Activated naive CD8-positive, alpha-beta T cell treated with anti-CD3 and anti-CD28 coated beads, Interleukin-2, amount 10 ng/mL, durations not matched to agents 7 days and 5 days (primary cell): ENCODE measurements at regions not wholly inside any gene's neighbourhood (a gene's known extent, or its start where the extent isn't known, plus 50 kb on each side); places are given as distances from the start of the nearest gene placed in this dataset.
"Not testable (repeated sequence)": the region's sequence is repeated elsewhere in the genome, so short reads cannot be mapped to it uniquely, and the experiment has no call there.

Source experiments
- ATAC-seq: fragments of 150-1000 bp; cut with Tn5 transposase; one replicate; pipeline ENCODE4 v1.10.0; 2021; ENCODE audit warnings: low read depth, moderate library complexity
- POLR2A ChIA-PET: fragments of 350-600 bp; sonication (Branson Sonifier 250); formaldehyde crosslinking; loops from one replicate; lab custom pipeline; 2021; ENCODE audit warnings: antibody characterized with exemption; lab: Charles Lee
- DNase-seq: peaks from one replicate; pipeline ENCODE4 v3.0.0; 2021
- H3K27ac Mint-ChIP-seq: one replicate; pipeline ENCODE4 v1.8.0; 2022; ENCODE audit warnings: mild to moderate bottlenecking, mixed read lengths
- H3K27me3 Mint-ChIP-seq: one replicate; pipeline ENCODE4 v1.8.0; 2022; ENCODE audit warnings: mild to moderate bottlenecking, moderate library complexity, mixed read lengths
- H3K36me3 Mint-ChIP-seq: one replicate; pipeline ENCODE4 v1.8.0; 2021; ENCODE audit warnings: mild to moderate bottlenecking, mixed read lengths
- H3K4me1 Mint-ChIP-seq: one replicate; pipeline ENCODE4 v1.8.0; 2021; ENCODE audit warnings: mixed read lengths
- H3K4me3 Mint-ChIP-seq: one replicate; pipeline ENCODE4 v1.8.0; 2022; ENCODE audit warnings: mild to moderate bottlenecking, moderate library complexity, mixed read lengths
- H3K9me3 Mint-ChIP-seq: one replicate; pipeline ENCODE4 v1.8.0; 2021; ENCODE audit warnings: mixed read lengths

DNA sequence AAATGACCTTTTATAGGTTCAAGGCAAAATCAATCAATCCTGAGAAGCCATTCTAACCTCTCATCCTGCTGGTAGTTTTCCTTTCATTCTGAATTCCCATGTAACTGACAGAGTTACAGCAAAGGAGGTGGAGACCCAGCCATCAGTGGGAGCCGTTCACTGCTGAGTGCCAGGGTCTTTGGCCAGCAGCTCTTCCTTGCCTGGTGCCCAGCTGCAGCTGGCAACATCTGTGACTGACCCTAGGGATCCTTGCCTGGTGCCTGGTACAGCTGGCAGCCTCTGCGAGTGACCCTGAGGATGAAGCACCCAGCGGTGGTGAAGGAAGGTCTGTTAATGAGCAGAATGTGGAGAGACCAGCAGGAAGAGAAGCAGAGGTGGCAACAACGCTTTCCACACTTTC is 314.6 kb downstream of the THBS2 start:
- ATAC-seq: no peak

DNA sequence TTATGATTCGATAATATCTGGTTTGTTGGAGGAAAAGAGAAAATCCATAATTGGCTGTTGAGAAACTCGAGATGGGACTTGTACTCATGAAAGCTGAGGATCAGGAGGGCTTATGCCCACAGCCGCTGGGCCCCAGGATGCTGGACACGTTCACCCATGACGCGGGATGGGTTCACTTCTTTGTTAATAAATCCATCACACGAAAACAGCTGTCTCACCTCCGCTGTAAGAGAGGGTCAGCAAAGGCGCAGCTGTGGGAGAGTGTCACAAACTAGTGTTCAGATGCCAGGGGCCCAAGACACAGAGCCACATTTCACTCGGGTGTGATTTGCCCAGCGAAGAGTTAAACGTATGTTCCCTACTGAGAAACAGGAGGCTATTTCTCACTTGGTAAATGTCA is 315.1 kb downstream of the THBS2 start:
- no peaks in the 10 kb centered on the region for H3K36me3 Mint-ChIP-seq
- POLR2A ChIA-PET: no interaction called here
- no peak overlapping the region for H3K4me3 Mint-ChIP-seq
- no peak overlapping the region for H3K27ac Mint-ChIP-seq
- H3K4me1 Mint-ChIP-seq: peaks cover 1% of the 10 kb centered on the region
- H3K9me3 Mint-ChIP-seq: no peaks in the 10 kb centered on the region
- DNase-seq: no peak
- ATAC-seq: no peak
- peaks cover 23% of the 10 kb centered on the region for H3K27me3 Mint-ChIP-seq

More for the DNA sequence above, 314.6 kb downstream of the THBS2 start:
- POLR2A ChIA-PET: no interaction called here
- H3K4me3 Mint-ChIP-seq: no peak overlapping the region
- peaks cover 20% of the 10 kb centered on the region for H3K27me3 Mint-ChIP-seq
- no peaks in the 10 kb centered on the region for H3K9me3 Mint-ChIP-seq
- H3K36me3 Mint-ChIP-seq: no peaks in the 10 kb centered on the region
- H3K4me1 Mint-ChIP-seq: peaks cover 1% of the 10 kb centered on the region
- H3K27ac Mint-ChIP-seq: no peak overlapping the region
- DNase-seq: no peak

DNA sequence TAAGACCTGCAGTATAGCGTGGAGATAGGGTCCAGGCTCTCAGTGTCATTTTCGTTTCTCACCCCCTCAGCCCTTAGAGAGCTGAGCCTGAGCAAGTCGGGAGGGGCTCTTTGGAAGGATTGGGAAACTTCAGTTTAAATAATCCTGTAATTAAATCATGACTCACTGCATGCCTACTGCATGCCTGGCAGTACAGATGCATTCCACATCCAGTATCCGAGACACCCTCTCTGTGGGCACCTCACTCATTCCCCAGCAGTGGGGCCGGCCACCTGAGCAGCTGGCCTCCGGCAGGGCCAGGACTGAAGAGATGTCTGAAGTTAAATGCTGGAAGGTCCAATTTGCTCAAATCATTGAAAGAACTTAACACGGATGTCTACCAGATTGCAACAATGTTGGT is 316.6 kb downstream of the THBS2 start:
- Mint-ChIP-seq H3K9me3 (no peaks in the 10 kb centered on the region), H3K4me1 (peaks cover 1% of the 10 kb centered on the region), H3K27ac (no peak overlapping the region), H3K36me3 (no peaks in the 10 kb centered on the region), H3K4me3 (no peak overlapping the region), H3K27me3 (peaks cover 23% of the 10 kb centered on the region)
- POLR2A ChIA-PET: no interaction called here
- ATAC-seq (no peak), DNase-seq (no peak)

DNA sequence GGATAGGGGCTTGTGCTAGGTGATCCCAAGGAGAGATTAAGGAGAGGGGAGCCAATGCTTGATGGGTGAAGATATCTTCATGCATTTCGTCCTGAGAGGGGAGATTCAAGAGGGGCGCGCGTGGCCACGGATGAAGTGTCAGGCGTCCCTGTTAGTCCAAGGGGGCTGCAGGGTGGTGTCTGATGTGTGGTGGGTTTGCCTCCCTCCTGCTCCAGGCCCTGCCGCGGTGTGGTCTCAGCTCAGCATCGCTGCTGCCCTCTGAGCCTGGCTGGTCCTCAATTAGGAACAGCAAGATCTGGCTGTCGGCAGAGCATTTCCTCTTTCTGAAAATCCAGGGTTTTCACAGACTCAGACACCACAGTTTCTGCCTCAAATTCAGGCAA is 318.0 kb downstream of the THBS2 start:
- Mint-ChIP-seq H3K36me3 (no peaks in the 10 kb centered on the region), H3K4me1 (peaks cover 1% of the 10 kb centered on the region), H3K9me3 (no peaks in the 10 kb centered on the region), H3K27me3 (peaks cover 23% of the 10 kb centered on the region), H3K4me3 (no peak overlapping the region), H3K27ac (no peak overlapping the region)
- POLR2A ChIA-PET: no interaction called here
- ATAC-seq (no peak), DNase-seq (no peak)

DNA sequence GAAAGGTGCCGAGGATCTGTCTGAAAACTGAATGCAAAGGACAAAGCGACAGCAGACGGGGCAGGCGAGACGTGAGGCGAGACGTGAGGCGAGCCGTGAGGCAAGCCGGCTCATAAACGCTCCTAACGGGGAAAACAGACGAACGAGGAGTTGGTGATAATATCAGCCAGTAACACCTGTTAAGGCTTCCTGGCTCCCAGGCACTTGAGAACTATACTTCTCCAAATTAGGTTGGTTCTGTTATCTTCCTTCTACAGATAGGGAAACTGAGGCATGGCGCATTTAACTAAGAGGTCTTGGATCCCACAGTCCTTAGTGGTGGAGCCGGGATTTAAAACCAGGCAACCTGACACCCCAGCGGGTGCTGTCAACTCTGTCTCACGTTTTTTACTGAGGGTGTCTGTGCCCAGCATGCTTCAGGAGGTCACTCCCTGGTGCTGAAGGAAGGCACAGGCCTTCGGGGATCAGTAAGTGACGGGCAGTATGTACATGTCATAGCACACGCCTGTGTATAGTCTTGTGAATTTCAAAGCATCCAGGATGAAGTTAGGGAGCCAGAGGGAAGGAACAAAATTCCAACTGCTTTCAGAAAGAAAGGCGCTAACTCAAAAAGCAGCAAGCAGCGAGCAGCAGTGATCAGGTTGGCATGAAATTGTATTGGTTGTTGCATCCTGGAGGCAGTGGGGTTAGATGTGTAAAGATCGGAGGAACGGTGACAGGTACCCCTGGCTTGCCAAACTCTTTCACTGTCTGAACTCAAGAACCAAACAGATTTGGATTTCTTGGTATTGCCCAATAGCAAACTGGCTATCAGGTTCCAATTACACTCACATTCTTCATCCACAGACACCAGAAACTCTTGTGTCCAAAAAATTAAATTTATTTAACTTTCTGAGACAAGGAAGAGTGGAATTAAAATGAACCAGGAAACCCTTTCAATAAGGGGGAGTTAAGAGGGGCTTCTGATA is 318.7 kb downstream of the THBS2 start:
- Mint-ChIP-seq H3K27ac (no peak overlapping the region), H3K27me3 (peaks cover 23% of the 10 kb centered on the region), H3K4me1 (peaks cover 1% of the 10 kb centered on the region), H3K4me3 (no peak overlapping the region), H3K9me3 (no peaks in the 10 kb centered on the region), H3K36me3 (no peaks in the 10 kb centered on the region)
- ATAC-seq: no peak
- no peak for DNase-seq
- POLR2A ChIA-PET: no interaction called here

DNA sequence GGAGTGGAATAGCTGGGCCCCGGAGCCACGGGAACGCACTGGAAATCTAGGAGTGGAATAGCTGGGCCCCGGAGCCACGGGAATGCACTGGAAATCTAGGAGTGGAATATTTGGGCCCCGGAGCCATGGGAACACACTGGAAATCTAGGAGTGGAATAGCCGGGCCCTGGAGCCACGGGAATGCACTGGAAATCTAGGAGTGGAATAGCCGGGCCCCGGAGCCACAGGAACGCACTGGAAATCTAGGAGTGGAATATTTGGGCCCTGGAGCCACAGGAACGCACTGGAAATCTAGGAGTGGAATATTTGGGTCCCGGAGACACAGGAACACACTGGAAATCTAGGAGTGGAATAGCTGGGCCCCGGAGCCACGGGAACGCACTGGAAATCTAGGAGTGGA is 321.5 kb downstream of the THBS2 start:
- H3K9me3 Mint-ChIP-seq, H3K4me3 Mint-ChIP-seq, DNase-seq, H3K4me1 Mint-ChIP-seq, H3K36me3 Mint-ChIP-seq, H3K27ac Mint-ChIP-seq, POLR2A ChIA-PET, ATAC-seq: not testable (repeated sequence)
- H3K27me3 Mint-ChIP-seq: peaks cover 23% of the 10 kb centered on the region

DNA sequence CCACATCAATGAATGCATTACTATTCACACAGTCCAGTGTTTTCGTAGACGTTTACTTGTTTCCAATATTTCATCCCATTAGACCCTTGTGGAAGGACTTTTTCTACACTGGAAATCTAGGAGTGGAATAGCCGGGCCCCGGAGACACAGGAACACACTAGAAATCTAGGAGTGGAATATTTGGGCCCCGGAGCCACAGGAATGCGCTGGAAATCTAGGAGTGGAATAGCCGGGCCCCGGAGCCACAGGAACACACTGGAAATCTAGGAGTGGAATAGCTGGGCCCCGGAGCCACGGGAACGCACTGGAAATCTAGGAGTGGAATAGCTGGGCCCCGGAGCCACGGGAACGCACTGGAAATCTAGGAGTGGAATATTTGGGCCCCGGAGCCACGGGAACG is 322.6 kb downstream of the THBS2 start:
- H3K27me3 Mint-ChIP-seq: peaks cover 21% of the 10 kb centered on the region
- DNase-seq, H3K27ac Mint-ChIP-seq, H3K4me1 Mint-ChIP-seq, ATAC-seq, H3K9me3 Mint-ChIP-seq, H3K4me3 Mint-ChIP-seq, H3K36me3 Mint-ChIP-seq, POLR2A ChIA-PET: not testable (repeated sequence)

DNA sequence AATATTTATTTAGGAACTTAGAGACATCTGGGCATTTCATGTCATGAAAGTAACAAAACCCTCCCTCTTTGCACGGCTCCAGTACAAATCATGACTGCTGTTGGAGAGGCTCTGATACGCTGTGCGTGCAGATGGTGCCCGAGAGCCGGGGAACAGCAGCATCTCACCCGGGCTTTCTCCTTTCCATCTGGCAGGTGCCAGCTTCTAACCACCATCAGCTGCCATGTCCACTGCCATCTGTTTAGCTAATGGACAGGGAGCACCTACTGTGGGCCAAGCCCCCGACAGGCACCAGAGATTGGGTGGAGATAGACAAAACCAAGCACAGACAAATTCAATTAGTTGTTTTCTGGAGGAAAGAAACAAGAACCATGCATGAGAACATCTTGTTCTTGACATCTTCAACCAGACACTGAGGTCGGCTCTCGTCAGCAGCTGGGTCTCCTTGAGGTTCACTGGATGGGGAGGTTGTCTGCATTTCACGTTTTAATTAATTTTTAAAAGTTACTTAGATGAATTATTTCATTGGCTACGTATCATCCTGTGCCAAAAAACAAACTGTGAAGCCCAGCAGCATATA is 323.7 kb downstream of the THBS2 start:
- no peaks in the 10 kb centered on the region for H3K36me3 Mint-ChIP-seq
- ATAC-seq (no peak), DNase-seq (no peak)
- peaks cover 4% of the 10 kb centered on the region for H3K9me3 Mint-ChIP-seq
- POLR2A ChIA-PET: no interaction called here
- peaks cover 1% of the 10 kb centered on the region for H3K4me1 Mint-ChIP-seq
- H3K27ac Mint-ChIP-seq: no peak overlapping the region
- no peak overlapping the region for H3K4me3 Mint-ChIP-seq
- H3K27me3 Mint-ChIP-seq: peaks cover 12% of the 10 kb centered on the region

DNA sequence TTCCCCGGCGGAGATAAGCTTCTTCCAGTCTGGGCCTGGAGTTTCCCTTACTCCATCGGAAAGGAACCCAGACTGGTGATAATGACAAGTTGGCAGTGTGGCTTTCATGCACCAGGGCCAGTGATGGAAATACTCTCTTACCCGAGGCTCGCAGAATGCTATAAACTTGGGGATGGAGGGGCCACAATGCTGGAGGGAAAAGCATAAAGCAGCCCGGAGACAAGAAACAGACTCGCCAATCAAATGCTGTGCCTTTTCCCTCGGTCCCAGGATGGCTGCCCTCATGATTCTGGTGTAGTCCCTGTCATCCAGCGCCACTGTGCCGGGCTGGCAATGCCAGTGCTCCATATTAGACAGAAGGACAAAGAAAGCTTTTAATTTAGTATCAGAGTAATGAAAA is 325.6 kb downstream of the THBS2 start:
- no peak for DNase-seq
- H3K27me3 Mint-ChIP-seq: no peaks in the 10 kb centered on the region
- H3K9me3 Mint-ChIP-seq: peaks cover 4% of the 10 kb centered on the region
- no peak overlapping the region for H3K27ac Mint-ChIP-seq
- H3K36me3 Mint-ChIP-seq: no peaks in the 10 kb centered on the region
- POLR2A ChIA-PET: no interaction called here
- no peak overlapping the region for H3K4me3 Mint-ChIP-seq
- no peak for ATAC-seq
- H3K4me1 Mint-ChIP-seq: no peaks in the 10 kb centered on the region

DNA sequence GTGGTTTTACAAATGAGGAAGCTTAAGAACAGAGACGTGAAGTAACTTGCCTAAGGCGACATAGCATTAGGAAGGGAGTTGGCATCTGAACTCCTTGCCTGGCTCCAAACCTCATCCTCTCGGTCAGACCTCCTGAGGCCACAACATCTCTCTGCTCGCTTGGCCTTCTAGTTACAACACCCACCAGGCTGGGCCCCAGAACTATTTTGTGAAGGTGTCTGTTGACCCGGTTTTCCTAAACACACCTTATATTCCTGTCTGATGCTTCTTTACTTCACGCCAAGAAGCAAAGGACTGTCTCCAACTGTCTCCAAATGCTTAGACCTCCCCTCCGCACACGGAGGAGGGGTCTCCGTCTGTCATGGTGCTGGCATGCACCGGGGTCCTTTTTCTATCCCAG is 326.6 kb downstream of the THBS2 start:
- Mint-ChIP-seq H3K4me1 (no peaks in the 10 kb centered on the region), H3K27me3 (no peaks in the 10 kb centered on the region), H3K27ac (no peak overlapping the region), H3K9me3 (peaks cover 4% of the 10 kb centered on the region), H3K36me3 (no peaks in the 10 kb centered on the region), H3K4me3 (no peak overlapping the region)
- POLR2A ChIA-PET: no interaction called here
- no peak for ATAC-seq
- DNase-seq: no peak

DNA sequence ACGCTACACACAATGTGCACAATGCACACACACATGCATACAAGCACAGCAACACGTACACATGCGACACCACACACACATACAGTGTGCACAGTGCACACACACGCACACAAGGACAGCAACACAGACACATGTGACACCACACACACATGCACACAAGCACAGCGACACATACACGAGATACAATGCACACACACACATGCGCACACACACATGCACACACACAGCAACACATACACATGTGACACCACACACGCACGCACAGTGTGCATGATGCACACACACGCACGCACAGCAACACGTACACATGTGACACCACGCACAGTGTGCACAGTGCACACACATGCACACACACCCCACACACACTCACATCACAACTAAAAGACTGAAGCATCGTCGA is 327.3 kb downstream of the THBS2 start:
- ATAC-seq: no peak
- POLR2A ChIA-PET: no interaction called here
- Mint-ChIP-seq H3K36me3 (no peaks in the 10 kb centered on the region), H3K4me1 (no peaks in the 10 kb centered on the region), H3K27ac (no peak overlapping the region), H3K4me3 (no peak overlapping the region), H3K27me3 (no peaks in the 10 kb centered on the region), H3K9me3 (peaks cover 4% of the 10 kb centered on the region)
- DNase-seq: no peak

DNA sequence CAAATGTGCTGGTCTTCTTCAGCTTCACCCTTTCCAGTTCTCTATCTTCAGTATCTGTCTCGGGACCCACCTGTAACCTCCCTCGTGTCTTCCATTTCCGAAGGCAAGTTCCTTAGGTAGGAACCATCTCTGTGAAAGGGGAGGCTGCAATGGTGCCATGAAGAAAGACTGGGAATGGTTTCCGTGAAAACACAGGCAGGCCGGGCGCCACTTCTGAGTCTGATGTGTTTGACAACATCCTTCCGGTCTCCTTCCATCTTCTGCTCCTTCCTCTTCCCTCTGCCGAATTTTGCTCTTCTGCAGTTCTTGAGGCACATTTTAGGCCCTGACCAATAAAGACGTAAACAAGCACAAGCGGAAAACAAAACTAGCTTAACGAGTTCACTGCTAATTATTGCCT is 328.0 kb downstream of the THBS2 start:
- no peaks in the 10 kb centered on the region for H3K27me3 Mint-ChIP-seq
- no peaks in the 10 kb centered on the region for H3K36me3 Mint-ChIP-seq
- no peak for DNase-seq
- peaks cover 4% of the 10 kb centered on the region for H3K9me3 Mint-ChIP-seq
- H3K4me3 Mint-ChIP-seq: no peak overlapping the region
- POLR2A ChIA-PET: no interaction called here
- no peaks in the 10 kb centered on the region for H3K4me1 Mint-ChIP-seq
- ATAC-seq: no peak
- no peak overlapping the region for H3K27ac Mint-ChIP-seq

DNA sequence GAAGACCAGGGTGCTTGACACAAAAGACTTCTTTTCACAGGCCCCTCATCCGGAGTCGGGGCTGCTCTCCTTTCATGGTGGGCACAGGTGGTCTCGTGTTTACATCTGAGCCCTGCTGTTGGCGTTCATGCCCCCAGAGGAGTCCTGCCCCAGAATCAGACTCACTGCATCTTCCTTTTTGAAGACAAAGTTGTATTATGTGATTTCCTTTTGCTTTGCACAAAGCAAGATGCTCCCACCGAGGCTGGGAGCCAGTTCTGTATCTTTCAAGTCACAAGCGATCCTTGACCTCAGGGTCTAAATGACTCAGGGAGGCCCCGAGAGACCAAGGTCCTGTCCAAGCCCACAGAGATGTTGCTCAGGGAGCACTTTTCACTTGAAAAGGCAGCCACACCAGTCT is 330.5 kb downstream of the THBS2 start:
- POLR2A ChIA-PET: no interaction called here

DNA sequence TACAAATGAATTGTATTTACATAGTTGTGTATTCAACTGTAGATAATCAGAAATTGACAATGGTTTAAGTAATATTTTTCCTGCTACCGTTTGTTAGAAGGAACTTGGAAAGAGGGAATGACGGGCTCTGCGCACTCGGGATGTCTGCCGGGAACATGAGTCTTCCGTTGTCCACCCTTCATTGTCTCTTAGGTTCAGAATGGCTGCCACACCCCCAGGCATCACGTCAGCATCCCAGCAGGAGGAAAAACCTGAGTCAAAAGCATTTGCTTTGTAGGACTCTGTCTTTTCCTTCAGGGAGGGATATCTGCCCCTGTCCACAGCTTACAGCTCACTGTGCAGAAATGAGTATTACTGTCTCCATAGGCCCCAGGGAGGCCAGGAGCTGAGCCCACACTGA is 331.2 kb downstream of the THBS2 start:
- Mint-ChIP-seq H3K27ac (no peak overlapping the region), H3K4me1 (peaks cover 1% of the 10 kb centered on the region), H3K27me3 (peaks cover 4% of the 10 kb centered on the region), H3K9me3 (peaks cover 4% of the 10 kb centered on the region), H3K4me3 (no peak overlapping the region), H3K36me3 (no peaks in the 10 kb centered on the region)
- DNase-seq: no peak
- ATAC-seq: no peak
- POLR2A ChIA-PET: no interaction called here

More for the DNA sequence above, 330.5 kb downstream of the THBS2 start:
- Mint-ChIP-seq H3K4me3 (no peak overlapping the region), H3K27ac (no peak overlapping the region), H3K9me3 (peaks cover 4% of the 10 kb centered on the region), H3K4me1 (peaks cover 1% of the 10 kb centered on the region), H3K36me3 (no peaks in the 10 kb centered on the region), H3K27me3 (peaks cover 4% of the 10 kb centered on the region)
- ATAC-seq (no peak), DNase-seq (no peak)
